HL-60 (cell line): ENCODE measurements at regions not wholly inside any gene's neighbourhood (a gene's known extent, or its start where the extent isn't known, plus 50 kb on each side); places are given as distances from the start of the nearest gene placed in this dataset.
"Not testable (repeated sequence)": the region's sequence is repeated elsewhere in the genome, so short reads cannot be mapped to it uniquely, and the experiment has no call there.

Experiments
- DNase-seq, 2 experiments: peaks; one replicate each; pipeline ENCODE4 v3.0.0-alpha.2; 2010 to 2020; ENCODE audit warnings: low read depth in 1 of 2, low spot score in 1 of 2
- H3K27ac ChIP-seq: fragments of 250-450 bp; sonication (Bioruptor Pico); replicated peaks from 2 replicates; pipeline ENCODE4 v1.5.1; 2020; ENCODE audit warnings: mild to moderate bottlenecking, moderate library complexity
- H3K27me3 ChIP-seq: fragments of 250-450 bp; sonication (Bioruptor Pico); 2 replicates; pipeline ENCODE4 v1.5.1; 2021; ENCODE audit warnings: mild to moderate bottlenecking, moderate library complexity; ENCODE audit not compliant: insufficient read depth, poor library complexity, severe bottlenecking
- H3K4me3 ChIP-seq: replicated peaks from 2 replicates; pipeline ENCODE4 v1.5.1; 2011; ENCODE audit warnings: mild to moderate bottlenecking, control low read depth, low read length; ENCODE audit not compliant: insufficient read depth
- GABPA ChIP-seq: IDR thresholded peaks from 2 replicates; pipeline ENCODE4 v1.6.1; 2012; ENCODE audit warnings: low read depth
- POLR2AphosphoS5 ChIP-seq: IDR thresholded peaks from 2 replicates; pipeline ENCODE4 v1.6.1; 2012; ENCODE audit warnings: low read depth
- SPI1 ChIP-seq: IDR thresholded peaks from 2 replicates; pipeline ENCODE4 v1.6.1; 2012; ENCODE audit warnings: low read depth, mild to moderate bottlenecking, borderline replicate concordance
- TF ChIP-seq, protein P1 (sequence below): IDR thresholded peaks from one replicate; pipeline ENCODE4 v1.5.1; 2011; ENCODE audit warnings: low read length, control low read depth, inconsistent platforms; ENCODE audit not compliant: insufficient read depth
- TF ChIP-seq, protein P2 (sequence below): IDR thresholded peaks from 2 replicates; pipeline ENCODE4 v1.6.1; 2012; ENCODE audit warnings: low read depth; ENCODE audit not compliant: insufficient replicate concordance

DNA sequence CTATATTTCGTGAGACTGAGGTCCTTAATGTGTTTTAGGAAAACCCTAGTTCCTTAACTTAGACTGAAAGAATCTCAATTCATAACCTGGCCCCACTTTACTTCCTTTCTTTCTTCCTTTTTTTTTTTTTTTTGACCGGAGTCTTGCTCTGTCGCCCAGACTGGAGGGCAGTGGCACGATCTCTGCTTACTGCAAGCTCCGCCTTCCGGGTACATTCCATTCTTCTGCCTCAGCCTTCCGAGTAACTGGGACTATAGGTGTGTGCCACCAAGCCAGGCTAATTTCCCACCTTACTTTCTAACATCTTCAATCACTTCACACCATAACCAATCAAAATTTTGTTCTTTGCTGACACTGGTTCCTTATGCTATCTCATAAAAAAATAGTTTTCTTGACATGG is 2097.0 kb downstream of the PCDH9 start:
- Histone ChIP-seq H3K4me3 (no peak overlapping the region), H3K27me3 (no peaks in the 10 kb centered on the region), H3K27ac (no peak overlapping the region)
- TF ChIP-seq, protein P1, sequence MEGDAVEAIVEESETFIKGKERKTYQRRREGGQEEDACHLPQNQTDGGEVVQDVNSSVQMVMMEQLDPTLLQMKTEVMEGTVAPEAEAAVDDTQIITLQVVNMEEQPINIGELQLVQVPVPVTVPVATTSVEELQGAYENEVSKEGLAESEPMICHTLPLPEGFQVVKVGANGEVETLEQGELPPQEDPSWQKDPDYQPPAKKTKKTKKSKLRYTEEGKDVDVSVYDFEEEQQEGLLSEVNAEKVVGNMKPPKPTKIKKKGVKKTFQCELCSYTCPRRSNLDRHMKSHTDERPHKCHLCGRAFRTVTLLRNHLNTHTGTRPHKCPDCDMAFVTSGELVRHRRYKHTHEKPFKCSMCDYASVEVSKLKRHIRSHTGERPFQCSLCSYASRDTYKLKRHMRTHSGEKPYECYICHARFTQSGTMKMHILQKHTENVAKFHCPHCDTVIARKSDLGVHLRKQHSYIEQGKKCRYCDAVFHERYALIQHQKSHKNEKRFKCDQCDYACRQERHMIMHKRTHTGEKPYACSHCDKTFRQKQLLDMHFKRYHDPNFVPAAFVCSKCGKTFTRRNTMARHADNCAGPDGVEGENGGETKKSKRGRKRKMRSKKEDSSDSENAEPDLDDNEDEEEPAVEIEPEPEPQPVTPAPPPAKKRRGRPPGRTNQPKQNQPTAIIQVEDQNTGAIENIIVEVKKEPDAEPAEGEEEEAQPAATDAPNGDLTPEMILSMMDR, result no peak
- TF ChIP-seq POLR2AphosphoS5, result no peak
- DNase-seq, result no peak

DNA sequence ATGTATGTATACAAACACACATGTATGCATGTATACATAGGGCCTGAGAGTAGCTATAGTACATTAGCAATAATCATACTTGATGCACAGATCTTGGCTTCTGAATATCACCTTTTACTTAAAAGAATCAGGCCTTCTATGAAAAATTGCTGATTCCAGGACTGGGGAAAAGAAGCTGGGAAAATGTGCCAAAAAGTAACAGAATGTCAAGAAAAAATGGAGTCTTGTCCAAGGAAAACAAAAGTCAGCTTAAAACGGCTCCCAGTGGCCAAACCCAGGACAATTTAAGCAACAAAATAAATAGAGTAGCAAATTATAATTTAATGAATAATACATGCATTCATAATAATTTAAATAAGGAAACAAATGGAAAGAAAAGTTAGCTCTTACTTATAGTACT is 2104.9 kb downstream of the PCDH9 start:
- no peak for DNase-seq
- Histone ChIP-seq H3K27me3 (no peaks in the 10 kb centered on the region), H3K4me3 (no peak overlapping the region), H3K27ac (no peak overlapping the region)
- TF ChIP-seq SPI1 (no peak), POLR2AphosphoS5 (no peak)
- TF ChIP-seq, protein P2, sequence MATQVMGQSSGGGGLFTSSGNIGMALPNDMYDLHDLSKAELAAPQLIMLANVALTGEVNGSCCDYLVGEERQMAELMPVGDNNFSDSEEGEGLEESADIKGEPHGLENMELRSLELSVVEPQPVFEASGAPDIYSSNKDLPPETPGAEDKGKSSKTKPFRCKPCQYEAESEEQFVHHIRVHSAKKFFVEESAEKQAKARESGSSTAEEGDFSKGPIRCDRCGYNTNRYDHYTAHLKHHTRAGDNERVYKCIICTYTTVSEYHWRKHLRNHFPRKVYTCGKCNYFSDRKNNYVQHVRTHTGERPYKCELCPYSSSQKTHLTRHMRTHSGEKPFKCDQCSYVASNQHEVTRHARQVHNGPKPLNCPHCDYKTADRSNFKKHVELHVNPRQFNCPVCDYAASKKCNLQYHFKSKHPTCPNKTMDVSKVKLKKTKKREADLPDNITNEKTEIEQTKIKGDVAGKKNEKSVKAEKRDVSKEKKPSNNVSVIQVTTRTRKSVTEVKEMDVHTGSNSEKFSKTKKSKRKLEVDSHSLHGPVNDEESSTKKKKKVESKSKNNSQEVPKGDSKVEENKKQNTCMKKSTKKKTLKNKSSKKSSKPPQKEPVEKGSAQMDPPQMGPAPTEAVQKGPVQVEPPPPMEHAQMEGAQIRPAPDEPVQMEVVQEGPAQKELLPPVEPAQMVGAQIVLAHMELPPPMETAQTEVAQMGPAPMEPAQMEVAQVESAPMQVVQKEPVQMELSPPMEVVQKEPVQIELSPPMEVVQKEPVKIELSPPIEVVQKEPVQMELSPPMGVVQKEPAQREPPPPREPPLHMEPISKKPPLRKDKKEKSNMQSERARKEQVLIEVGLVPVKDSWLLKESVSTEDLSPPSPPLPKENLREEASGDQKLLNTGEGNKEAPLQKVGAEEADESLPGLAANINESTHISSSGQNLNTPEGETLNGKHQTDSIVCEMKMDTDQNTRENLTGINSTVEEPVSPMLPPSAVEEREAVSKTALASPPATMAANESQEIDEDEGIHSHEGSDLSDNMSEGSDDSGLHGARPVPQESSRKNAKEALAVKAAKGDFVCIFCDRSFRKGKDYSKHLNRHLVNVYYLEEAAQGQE, result no peak

DNA sequence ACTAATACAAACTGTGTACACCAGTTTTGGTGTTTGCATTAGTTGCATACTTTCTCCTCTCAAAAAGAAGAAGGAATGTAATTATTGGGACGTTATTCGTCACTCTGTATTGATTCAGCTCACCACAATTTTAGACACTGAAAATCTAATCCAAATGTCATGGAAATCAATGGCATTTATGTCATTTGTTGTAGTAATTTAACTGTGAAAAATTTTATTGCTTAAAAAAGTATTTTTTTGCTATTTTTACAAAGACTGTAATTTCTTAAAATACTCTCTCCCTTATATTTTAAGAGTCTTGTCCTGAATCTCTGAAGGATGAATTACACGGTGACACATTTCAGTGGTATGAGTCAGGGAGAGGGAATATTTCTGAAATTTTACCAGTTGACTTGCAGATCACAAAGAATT is 2117.6 kb downstream of the PCDH9 start:
- no peak for DNase-seq
- H3K27ac ChIP-seq, result no peak overlapping the region

DNA sequence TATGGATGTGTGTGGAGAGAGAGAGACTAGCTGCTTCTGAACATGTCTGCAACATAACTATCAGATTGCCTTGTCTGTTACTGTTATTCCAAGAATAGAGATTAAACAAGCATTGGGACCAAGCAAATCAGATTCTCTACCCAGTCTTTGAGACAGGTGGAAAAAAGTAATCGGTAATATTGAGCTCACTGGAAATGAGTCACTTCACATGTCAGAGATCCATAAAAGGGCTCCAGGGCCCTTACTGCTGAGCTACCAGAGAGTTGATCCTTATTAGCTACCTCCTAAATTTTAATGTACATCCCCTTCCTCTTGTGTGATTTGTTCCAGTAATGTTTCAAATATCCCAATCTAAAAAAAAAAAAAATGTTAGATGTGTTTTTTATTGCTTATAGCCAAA is 2118.0 kb downstream of the PCDH9 start:
- Histone ChIP-seq H3K27ac (no peak overlapping the region), H3K4me3 (no peak overlapping the region), H3K27me3 (no peaks in the 10 kb centered on the region)
- no peak for TF ChIP-seq SPI1
- TF ChIP-seq, protein P1, result no peak
- TF ChIP-seq, protein P2, result no peak
- no peak for TF ChIP-seq POLR2AphosphoS5
- TF ChIP-seq GABPA, result no peak
- no peak for DNase-seq

More for the DNA sequence above, 2117.6 kb downstream of the PCDH9 start:
- H3K4me3 ChIP-seq, result no peak overlapping the region
- no peaks in the 10 kb centered on the region for H3K27me3 ChIP-seq
- no peak for TF ChIP-seq POLR2AphosphoS5
- TF ChIP-seq SPI1, result no peak

DNA sequence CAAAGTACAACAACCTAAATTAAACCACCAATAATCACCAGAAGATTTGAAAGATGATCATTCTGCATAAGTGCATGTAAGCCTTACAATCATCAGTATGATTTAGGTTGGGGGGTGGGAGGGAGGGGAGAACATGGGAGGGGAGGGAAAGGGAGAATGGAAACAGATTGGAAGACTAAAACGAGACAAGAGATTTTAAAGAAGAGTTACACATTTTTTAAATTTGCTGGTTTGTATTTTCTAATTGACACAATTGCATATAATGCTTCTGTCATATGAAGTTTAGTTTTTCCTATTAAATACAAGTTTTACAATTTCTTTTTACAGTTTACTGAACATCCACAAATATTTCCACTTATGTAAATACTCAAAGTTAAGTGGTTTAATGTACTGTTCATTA is 2118.9 kb downstream of the PCDH9 start:
- no peak for DNase-seq
- Histone ChIP-seq H3K27me3 (no peaks in the 10 kb centered on the region), H3K27ac (no peak overlapping the region), H3K4me3 (no peak overlapping the region)
- no peak for TF ChIP-seq GABPA
- TF ChIP-seq, protein P1, result no peak
- TF ChIP-seq, protein P2, result no peak
- TF ChIP-seq POLR2AphosphoS5, result no peak
- TF ChIP-seq SPI1, result no peak

DNA sequence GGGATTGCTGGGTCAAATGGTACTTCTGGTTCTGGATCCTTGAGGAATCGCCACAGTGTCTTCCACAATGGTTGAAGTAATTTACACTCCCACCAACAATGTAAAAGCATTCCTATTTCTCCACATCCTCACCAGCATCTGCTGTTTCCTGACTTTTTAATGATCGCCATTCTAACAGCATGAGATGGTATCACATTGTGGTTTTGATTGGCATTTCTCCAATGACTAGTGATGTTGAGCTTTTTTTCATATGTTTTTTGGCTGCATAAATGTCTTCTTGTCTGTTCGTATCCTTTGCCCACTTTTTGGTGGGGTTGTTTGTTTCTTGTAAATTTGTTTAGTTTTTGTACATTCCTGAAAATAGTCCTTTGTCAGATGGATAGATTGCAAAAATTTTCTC is 2125.7 kb downstream of the PCDH9 start:
- not testable (repeated sequence) for H3K27ac ChIP-seq, DNase-seq, H3K4me3 ChIP-seq, H3K27me3 ChIP-seq
